Esophagus squamous epithelium (tissue), 4 donors: ENCODE measurements at regions not wholly inside any gene's neighbourhood (a gene's known extent, or its start where the extent isn't known, plus 50 kb on each side); places are given as distances from the start of the nearest gene placed in this dataset.

Experiments
- CTCF ChIP-seq, 6 experiments: fragments of 450-650 bp in 4 of 6; fragments of 200-600 bp in 2 of 6; sonication (generic) in 2 of 6; IDR thresholded peaks; one replicate each; pipeline ENCODE4 v1.5.1; 2016 to 2019; ENCODE audit warnings: antibody characterized with exemption in 6 of 6, mild to moderate bottlenecking in 4 of 6, moderate library complexity in 4 of 6
- POLR2A ChIP-seq, 4 donors: fragments of 450-650 bp; IDR thresholded peaks; one replicate each; pipeline ENCODE4 v1.6.1; 2017; ENCODE audit warnings: antibody characterized with exemption in 4 of 4, mild to moderate bottlenecking in 4 of 4, moderate library complexity in 3 of 4

GRCh38 chr15:66857694-66858093 is 155.7 kb downstream of the SMAD6 start:
- TF ChIP-seq CTCF (IDR thresholded peaks at IDR 0.05): no peak
- TF ChIP-seq POLR2A (IDR thresholded peaks at IDR 0.05): no peak
